GM10248 (cell line): ENCODE measurements at regions not wholly inside any gene's neighbourhood (a gene's known extent, or its start where the extent isn't known, plus 50 kb on each side); places are given as distances from the start of the nearest gene placed in this dataset.

Experiments
- CTCF ChIA-PET: fragments of 300-600 bp; sonication (Branson Sonifier 250); formaldehyde crosslinking; extraction: SDS; loops from one replicate; lab custom pipeline; 2021; ENCODE audit warnings: antibody characterized with exemption; lab: Yijun Ruan, JAX
- POLR2A ChIA-PET: fragments of 350-650 bp; sonication (Branson Sonifier 250); formaldehyde crosslinking; extraction: SDS; loops from one replicate; lab custom pipeline; 2020; ENCODE audit warnings: antibody characterized with exemption; lab: Yijun Ruan, JAX
- DNase-seq: peaks from one replicate; pipeline ENCODE4 v3.0.0; 2012; ENCODE audit errors: extremely low spot score
- CTCF ChIP-seq: IDR thresholded peaks from 2 replicates; pipeline ENCODE4 v1.5.1; 2012; ENCODE audit warnings: mild to moderate bottlenecking, low read depth; ENCODE audit errors: extremely low read depth, missing control alignments, control extremely low read depth

- DNase-seq = no peak
- CTCF ChIA-PET = interaction anchor here (0.7 to 2.4 kb wide), 5 partner anchors 11 to 221 kb away, joined by 3 to 7 read pairs (median 3); no protein-coding TSS in a partner anchor
- POLR2A ChIA-PET = no interaction called here
- TF ChIP-seq CTCF = no peak
These were observed 216.4 kb upstream of the RASGEF1B start for GRCh38 chr4:81688085-81688484.

GRCh38 chr4:81687471-81687870 is 215.8 kb upstream of the RASGEF1B start:
- no peak for TF ChIP-seq CTCF
- POLR2A ChIA-PET = no interaction called here

GRCh38 chr4:81685104-81685503 is 213.4 kb upstream of the RASGEF1B start:
- no peak for DNase-seq
- no peak for TF ChIP-seq CTCF
- ChIA-PET CTCF (interaction anchor here (1.4 to 2.3 kb wide), 2 partner anchors 11 to 19 kb away, joined by 4 to 5 read pairs; no protein-coding TSS in a partner anchor), POLR2A (no interaction called here)

More at GRCh38 chr4:81687471-81687870, 215.8 kb upstream of the RASGEF1B start:
- CTCF ChIA-PET = interaction anchor here (0.7 to 2.4 kb wide), 4 partner anchors 10 to 220 kb away, joined by 3 to 7 read pairs (median 4); no protein-coding TSS in a partner anchor
- no peak for DNase-seq

- DNase-seq = no peak
- no peak for TF ChIP-seq CTCF
- ChIA-PET CTCF (interaction anchor here (1.2 kb wide), 1 partner anchor 229 kb away, joined by 3 read pairs; no protein-coding TSS in a partner anchor), POLR2A (no interaction called here)
These were observed 212.6 kb upstream of the RASGEF1B start for GRCh38 chr4:81684352-81684751.

GRCh38 chr4:81682492-81682891 is 210.8 kb upstream of the RASGEF1B start:
- DNase-seq = no peak
- ChIA-PET CTCF (interaction anchor here (0.7 kb wide), 1 partner anchor 215 kb away, joined by 3 read pairs; no protein-coding TSS in a partner anchor), POLR2A (no interaction called here)
- no peak for TF ChIP-seq CTCF

GRCh38 chr4:81679315-81679714 is 207.6 kb upstream of the RASGEF1B start:
- DNase-seq = no peak
- CTCF ChIA-PET = interaction anchor here (2.2 kb wide), 1 partner anchor 19 kb away, joined by 6 read pairs; no protein-coding TSS in a partner anchor
- POLR2A ChIA-PET = no interaction called here
- TF ChIP-seq CTCF = no peak
